HCT116 (cell line): ENCODE measurements at regions not wholly inside any gene's neighbourhood (a gene's known extent, or its start where the extent isn't known, plus 50 kb on each side); places are given as distances from the start of the nearest gene placed in this dataset.

Source experiments
- ATAC-seq: fragments of 200-7000 bp; cut with Tn5 transposase; 2 replicates; pipeline ENCODE4 v1.9.1; 2020; ENCODE audit warnings: mild to moderate bottlenecking, moderate library complexity
- BruUV-seq: library from RNA; stranded (reverse); fragments of 400-500 nt; replicated peaks from 2 replicates; lab custom pipeline; 2021; lab: Mats Ljungman, UMichigan
- CTCF ChIA-PET: fragments of 300-600 bp; sonication (Branson Sonifier 250); formaldehyde crosslinking; loops from one replicate; lab custom pipeline; 2021; ENCODE audit warnings: antibody characterized with exemption; lab: Charles Lee
- POLR2A ChIA-PET: fragments of 300-600, 350-600 bp; sonication (Branson Sonifier 250); formaldehyde crosslinking; loops from one replicate; lab custom pipeline; 2021; ENCODE audit warnings: antibody characterized with exemption; lab: Charles Lee
- RAD21 ChIA-PET, 2 experiments: fragments of 300-600 bp; sonication (Branson Sonifier 250); formaldehyde crosslinking; loops; one replicate each; lab custom pipeline; 2023; ENCODE audit warnings: low total read pairs in 2 of 2; ENCODE audit not compliant: uncharacterized antibody in 2 of 2, unreplicated experiment in 2 of 2, low non-redundant PET in 1 of 2; lab: Charles Lee
- DNase-seq: peaks from one replicate; pipeline ENCODE4 v3.0.0-alpha.2; 2010; ENCODE audit warnings: low read depth, low spot score
- H2AFZ ChIP-seq: fragments of 200-600 bp; shearing (Covaris generic), sonication (generic); 2 replicates; pipeline ENCODE4 v1.6.1; 2017; ENCODE audit warnings: low read depth, mixed run types, mixed read lengths, antibody characterized with exemption, low read length; ENCODE audit not compliant: poor library complexity, severe bottlenecking
- H3K27ac ChIP-seq: 2 replicates; pipeline ENCODE4 v1.5.1; 2012; ENCODE audit warnings: low read depth, low read length
- H3K27me3 ChIP-seq: fragments of 200-600 bp; sonication (generic); 2 replicates; pipeline ENCODE4 v1.6.1; 2016; ENCODE audit warnings: mixed run types, low read length, mixed read lengths; ENCODE audit not compliant: insufficient read depth
- H3K36me3 ChIP-seq, 2 experiments: fragments of 200-500 bp in 1 of 2; fragments of 200-600 bp in 1 of 2; sonication (Bioruptor generic) in 1 of 2; sonication (generic) in 1 of 2; 2 replicates each; pipeline versions ENCODE4 v1.5.1 to v1.6.1; 2014 to 2016; ENCODE audit warnings: low read length in 2 of 2, inconsistent platforms in 1 of 2, mixed read lengths in 1 of 2, mixed run types in 1 of 2; ENCODE audit not compliant: insufficient read depth in 2 of 2, control insufficient read depth in 1 of 2
- H3K4me1 ChIP-seq, 2 experiments: fragments of 200-600 bp in 1 of 2; sonication (generic) in 1 of 2; 2 replicates each; pipeline versions ENCODE4 v1.5.1 to v1.6.1; 2012 to 2017; ENCODE audit warnings: low read length in 2 of 2, inconsistent platforms in 1 of 2, mild to moderate bottlenecking in 1 of 2, mixed read lengths in 1 of 2, mixed run types in 1 of 2, moderate library complexity in 1 of 2; ENCODE audit not compliant: insufficient read depth in 2 of 2, control insufficient read depth in 1 of 2
- H3K4me2 ChIP-seq: fragments of 200-600 bp; sonication (generic); 2 replicates; pipeline ENCODE4 v1.6.1; 2017; ENCODE audit warnings: mixed run types, low read length, mixed read lengths
- H3K4me3 ChIP-seq, 2 experiments: fragments of 200-600 bp in 1 of 2; sonication (generic) in 1 of 2; replicated peaks in 1 of 2; 2 replicates each; pipeline ENCODE4 v1.5.1; 2011 to 2016; ENCODE audit warnings: low read length in 2 of 2, control low read depth in 1 of 2, low read depth in 1 of 2, mild to moderate bottlenecking in 1 of 2, mixed read lengths in 1 of 2, mixed run types in 1 of 2
- H3K79me2 ChIP-seq: fragments of 200-600 bp; sonication (generic); 2 replicates; pipeline ENCODE4 v1.6.1; 2017; ENCODE audit warnings: mild to moderate bottlenecking, mixed run types, low read length, moderate library complexity, mixed read lengths; ENCODE audit not compliant: insufficient read depth
- H3K9ac ChIP-seq: fragments of 200-600 bp; sonication (generic); 2 replicates; pipeline ENCODE4 v1.6.1; 2016; ENCODE audit warnings: low read length, mixed read lengths
- H3K9me2 ChIP-seq: fragments of 200-600 bp; sonication (generic), shearing (Covaris generic); 2 replicates; pipeline ENCODE4 v1.6.1; 2017; ENCODE audit warnings: mixed run types, mild to moderate bottlenecking, moderate library complexity; ENCODE audit not compliant: insufficient read depth
- H3K9me3 ChIP-seq, 2 experiments: fragments of 200-500 bp in 1 of 2; fragments of 200-600 bp in 1 of 2; sonication (Bioruptor generic) in 1 of 2; sonication (generic) in 1 of 2; 2 replicates each; pipeline ENCODE4 v1.6.1; 2014 to 2017; ENCODE audit warnings: low read length in 2 of 2, mixed read lengths in 2 of 2, inconsistent platforms in 1 of 2, low read depth in 1 of 2, mild to moderate bottlenecking in 1 of 2, mixed run types in 1 of 2, moderate library complexity in 1 of 2; ENCODE audit not compliant: control insufficient read depth in 1 of 2, insufficient read depth in 1 of 2
- H4K20me1 ChIP-seq: fragments of 200-600 bp; sonication (generic), shearing (Covaris generic); 2 replicates; pipeline ENCODE4 v1.6.1; 2017; ENCODE audit warnings: mixed run types, mild to moderate bottlenecking, moderate library complexity; ENCODE audit not compliant: insufficient read depth
- ATF3 ChIP-seq: IDR thresholded peaks from 2 replicates; pipeline ENCODE4 v1.6.1; 2012
- CBX3 ChIP-seq: IDR thresholded peaks from 2 replicates; pipeline ENCODE4 v1.6.1; 2012; ENCODE audit warnings: low read depth
- CEBPB ChIP-seq: IDR thresholded peaks from 2 replicates; pipeline ENCODE4 v1.6.1; 2012; ENCODE audit warnings: low read depth
- EGR1 ChIP-seq: IDR thresholded peaks from 2 replicates; pipeline ENCODE4 v1.6.1; 2012; ENCODE audit warnings: low read depth
- ELF1 ChIP-seq: IDR thresholded peaks from 2 replicates; pipeline ENCODE4 v1.6.1; 2012; ENCODE audit warnings: low read depth, borderline replicate concordance
- EZH2 ChIP-seq: fragments of 200-600 bp; sonication (generic); IDR thresholded peaks from 2 replicates; pipeline ENCODE4 v1.6.1; 2017; ENCODE audit warnings: antibody characterized with exemption, mixed run types
- EZH2phosphoT487 ChIP-seq: fragments of 200-600 bp; IDR thresholded peaks from 2 replicates; pipeline ENCODE4 v1.6.1; 2018; ENCODE audit warnings: antibody characterized with exemption, borderline replicate concordance
- JUND ChIP-seq: IDR thresholded peaks from 2 replicates; pipeline ENCODE4 v1.6.1; 2012
- MAX ChIP-seq: IDR thresholded peaks from 2 replicates; pipeline ENCODE4 v1.6.1; 2012
- POLR2A ChIP-seq: IDR thresholded peaks from 2 replicates; pipeline ENCODE4 v1.7.0; 2011; ENCODE audit warnings: borderline replicate concordance; ENCODE audit not compliant: insufficient read depth, insufficient read length; ENCODE audit errors: extremely low read depth
- POLR2AphosphoS5 ChIP-seq: IDR thresholded peaks from 2 replicates; pipeline ENCODE4 v1.6.1; 2011; ENCODE audit warnings: mild to moderate bottlenecking, low read depth, low read length, moderate library complexity
- RAD21 ChIP-seq: IDR thresholded peaks from 2 replicates; pipeline ENCODE4 v1.6.1; 2012; ENCODE audit warnings: low read depth, mild to moderate bottlenecking
- REST ChIP-seq: IDR thresholded peaks from 2 replicates; pipeline ENCODE4 v1.6.1; 2012; ENCODE audit warnings: low read depth
- SIN3A ChIP-seq: IDR thresholded peaks from 2 replicates; pipeline ENCODE4 v1.6.1; 2012; ENCODE audit warnings: low read depth
- SP1 ChIP-seq: IDR thresholded peaks from 2 replicates; pipeline ENCODE4 v1.6.1; 2012; ENCODE audit warnings: low read depth
- SRF ChIP-seq: IDR thresholded peaks from 2 replicates; pipeline ENCODE4 v1.6.1; 2012; ENCODE audit warnings: low read depth
- TCF7L2 ChIP-seq: IDR thresholded peaks from 2 replicates; pipeline ENCODE4 v1.7.0; 2011; ENCODE audit warnings: borderline replicate concordance, inconsistent platforms; ENCODE audit not compliant: insufficient read depth, insufficient read length; ENCODE audit errors: extremely low read depth
- YY1 ChIP-seq: IDR thresholded peaks from 2 replicates; pipeline ENCODE4 v1.6.1; 2011; ENCODE audit warnings: low read length, low read depth, moderate library complexity, mild to moderate bottlenecking; ENCODE audit not compliant: insufficient replicate concordance; ENCODE audit errors: extremely low read depth
- ZBTB33 ChIP-seq: IDR thresholded peaks from 2 replicates; pipeline ENCODE4 v1.6.1; 2011; ENCODE audit warnings: mild to moderate bottlenecking, low read length, moderate library complexity; ENCODE audit not compliant: insufficient replicate concordance; ENCODE audit errors: extremely low read depth
- ZNF274 ChIP-seq: fragments of 200-500 bp; sonication (Bioruptor generic); IDR thresholded peaks from 2 replicates; pipeline ENCODE4 v1.6.1; 2014; ENCODE audit warnings: mild to moderate bottlenecking, low read depth, low read length, inconsistent platforms
- intact Hi-C: fragments of 100-400 bp; cut with micrococcal nuclease; formaldehyde crosslinking; loops from 2 replicates; pipeline ENCODE4 v1.10.0; 2022

GRCh38 chr13:60303166-60303565, 93.9 kb upstream of the TDRD3 start:
- H3K4me3 ChIP-seq = no peak overlapping the region
- H3K4me2 ChIP-seq = no peak overlapping the region
- TF ChIP-seq MAX (no peak), ELF1 (no peak), REST (no peak), ATF3 (no peak), SIN3A (no peak), EZH2 (no peak), TCF7L2 (no peak), SP1 (no peak), EZH2phosphoT487 (no peak), ZBTB33 (no peak), YY1 (no peak), SRF (no peak), ZNF274 (no peak), POLR2A (no peak), JUND (no peak), CEBPB (no peak), EGR1 (no peak), POLR2AphosphoS5 (no peak), RAD21 (no peak), CBX3 (no peak)
- no peaks in the 10 kb centered on the region for H3K27me3 ChIP-seq
- RAD21 ChIA-PET = no interaction called here
- no TSS peak for BruUV-seq
- no peaks in the 10 kb centered on the region for H3K9me3 ChIP-seq
- H4K20me1 ChIP-seq = no peaks in the 10 kb centered on the region
- no peaks in the 10 kb centered on the region for H3K9me2 ChIP-seq
- no peak overlapping the region for H3K27ac ChIP-seq
- H3K9ac ChIP-seq = no peak overlapping the region
- DNase-seq (no peak), ATAC-seq (no peak)
- H3K4me1 ChIP-seq = no peaks in the 10 kb centered on the region
- POLR2A ChIA-PET = no interaction called here
- no peaks in the 10 kb centered on the region for H3K79me2 ChIP-seq
- CTCF ChIA-PET = no interaction called here
- no peaks in the 10 kb centered on the region for H3K36me3 ChIP-seq
- H2AFZ ChIP-seq = no peak overlapping the region
- intact Hi-C loops = no loop called here
